A204.1 (cell line): ENCODE measurements at regions not wholly inside any gene's neighbourhood (a gene's known extent, or its start where the extent isn't known, plus 50 kb on each side); places are given as distances from the start of the nearest gene placed in this dataset.

Experiments
- FAIRE-seq: peaks from 2 replicates; lab custom pipeline; 2012; peaks lifted over from hg19 to GRCh38; lab: Jason Lieb, UNC

GRCh38 chr7:84617265-84618030 lies 422.9 kb upstream of the SEMA3A start:
- FAIRE-seq: no peak

GRCh38 chr7:84614821-84615501 lies 420.4 kb upstream of the SEMA3A start:
- no peak for FAIRE-seq

GRCh38 chr7:84612981-84613681 lies 418.5 kb upstream of the SEMA3A start:
- FAIRE-seq: no peak

- FAIRE-seq: no peak
Observed at GRCh38 chr7:84611391-84611790, 416.8 kb upstream of the SEMA3A start.

- no peak for FAIRE-seq
Observed at GRCh38 chr7:84610390-84610789, 415.8 kb upstream of the SEMA3A start.

GRCh38 chr7:84605301-84605700 lies 410.7 kb upstream of the SEMA3A start:
- no peak for FAIRE-seq

- no peak for FAIRE-seq
Observed at GRCh38 chr7:84603545-84603944, 409.0 kb upstream of the SEMA3A start.

GRCh38 chr7:84595026-84595425 lies 400.4 kb upstream of the SEMA3A start:
- FAIRE-seq: no peak

- no peak for FAIRE-seq
Observed at GRCh38 chr7:84591897-84592296, 397.3 kb upstream of the SEMA3A start.

GRCh38 chr7:84589012-84589411 lies 394.4 kb upstream of the SEMA3A start:
- no peak for FAIRE-seq

- no peak for FAIRE-seq
Observed at GRCh38 chr7:84583331-84583730, 388.7 kb upstream of the SEMA3A start.

GRCh38 chr7:84582747-84583146 lies 388.2 kb upstream of the SEMA3A start:
- no peak for FAIRE-seq

GRCh38 chr7:84578825-84579224 lies 384.2 kb upstream of the SEMA3A start:
- no peak for FAIRE-seq

GRCh38 chr7:84568781-84569180 lies 374.2 kb upstream of the SEMA3A start:
- no peak for FAIRE-seq

GRCh38 chr7:84565345-84566074 lies 370.9 kb upstream of the SEMA3A start:
- FAIRE-seq: no peak

- no peak for FAIRE-seq
Observed at GRCh38 chr7:84553711-84554110, 359.1 kb upstream of the SEMA3A start.

GRCh38 chr7:84549409-84549808 lies 354.8 kb upstream of the SEMA3A start:
- no peak for FAIRE-seq

- no peak for FAIRE-seq
Observed at GRCh38 chr7:84548366-84549365, 354.1 kb upstream of the SEMA3A start.

- no peak for FAIRE-seq
Observed at GRCh38 chr7:84547331-84547730, 352.7 kb upstream of the SEMA3A start.

GRCh38 chr7:84546403-84546802 lies 351.8 kb upstream of the SEMA3A start:
- no peak for FAIRE-seq

GRCh38 chr7:84538268-84538667 lies 343.7 kb upstream of the SEMA3A start:
- no peak for FAIRE-seq
